ENCODE measurements at regions not wholly inside any gene's neighbourhood (a gene's known extent, or its start where the extent isn't known, plus 50 kb on each side); places are given as distances from the start of the nearest gene placed in this dataset.

DNA sequence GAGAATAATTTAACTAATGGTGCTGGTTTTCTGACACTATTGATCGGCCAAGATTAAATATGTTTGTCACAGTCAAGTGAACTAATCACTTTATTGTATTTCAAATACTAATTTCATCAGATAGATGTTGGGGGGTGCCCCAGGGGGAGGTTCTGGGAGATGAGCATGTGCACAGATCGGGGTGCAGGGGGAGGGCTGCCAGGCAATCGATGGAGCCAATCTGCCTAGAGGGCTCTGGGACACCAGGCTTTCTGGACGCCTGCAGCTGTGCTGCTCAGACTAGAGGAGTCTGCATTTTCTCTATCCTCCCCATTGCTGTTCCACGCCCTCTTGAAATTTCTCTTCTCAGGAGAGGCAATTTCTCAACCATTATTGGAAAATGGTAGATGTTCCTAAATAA, 100.0 kb upstream of the ALDH1B1 start:
- Mint-ChIP-seq H3K36me3 (ENCODE audit: insufficient read depth, unreplicated experiment) (no peaks in the 10 kb centered on the region), H3K27ac (ENCODE audit: low read depth, unreplicated experiment) (no peak overlapping the region), H3K4me1 (ENCODE audit: insufficient read depth, unreplicated experiment) (no peaks in the 10 kb centered on the region), H3K27me3 (ENCODE audit: insufficient read depth, unreplicated experiment) (peaks cover 8% of the 10 kb centered on the region), H3K9me3 (ENCODE audit: unreplicated experiment) (no peaks in the 10 kb centered on the region), H3K4me3 (ENCODE audit: unreplicated experiment) (no peak overlapping the region)
- DNase-seq (ENCODE audit: unreplicated experiment), result no peak
- no TSS peak for BruUV-seq (replicated peaks)
- ChIA-PET POLR2A (no interaction called here), CTCF (no interaction called here)
- intact Hi-C loops (cut with micrococcal nuclease), result no loop called here
- TF ChIP-seq, protein P1, sequence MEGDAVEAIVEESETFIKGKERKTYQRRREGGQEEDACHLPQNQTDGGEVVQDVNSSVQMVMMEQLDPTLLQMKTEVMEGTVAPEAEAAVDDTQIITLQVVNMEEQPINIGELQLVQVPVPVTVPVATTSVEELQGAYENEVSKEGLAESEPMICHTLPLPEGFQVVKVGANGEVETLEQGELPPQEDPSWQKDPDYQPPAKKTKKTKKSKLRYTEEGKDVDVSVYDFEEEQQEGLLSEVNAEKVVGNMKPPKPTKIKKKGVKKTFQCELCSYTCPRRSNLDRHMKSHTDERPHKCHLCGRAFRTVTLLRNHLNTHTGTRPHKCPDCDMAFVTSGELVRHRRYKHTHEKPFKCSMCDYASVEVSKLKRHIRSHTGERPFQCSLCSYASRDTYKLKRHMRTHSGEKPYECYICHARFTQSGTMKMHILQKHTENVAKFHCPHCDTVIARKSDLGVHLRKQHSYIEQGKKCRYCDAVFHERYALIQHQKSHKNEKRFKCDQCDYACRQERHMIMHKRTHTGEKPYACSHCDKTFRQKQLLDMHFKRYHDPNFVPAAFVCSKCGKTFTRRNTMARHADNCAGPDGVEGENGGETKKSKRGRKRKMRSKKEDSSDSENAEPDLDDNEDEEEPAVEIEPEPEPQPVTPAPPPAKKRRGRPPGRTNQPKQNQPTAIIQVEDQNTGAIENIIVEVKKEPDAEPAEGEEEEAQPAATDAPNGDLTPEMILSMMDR (IDR thresholded peaks at IDR 0.05; ENCODE audit: unreplicated experiment), result no peak

DNA sequence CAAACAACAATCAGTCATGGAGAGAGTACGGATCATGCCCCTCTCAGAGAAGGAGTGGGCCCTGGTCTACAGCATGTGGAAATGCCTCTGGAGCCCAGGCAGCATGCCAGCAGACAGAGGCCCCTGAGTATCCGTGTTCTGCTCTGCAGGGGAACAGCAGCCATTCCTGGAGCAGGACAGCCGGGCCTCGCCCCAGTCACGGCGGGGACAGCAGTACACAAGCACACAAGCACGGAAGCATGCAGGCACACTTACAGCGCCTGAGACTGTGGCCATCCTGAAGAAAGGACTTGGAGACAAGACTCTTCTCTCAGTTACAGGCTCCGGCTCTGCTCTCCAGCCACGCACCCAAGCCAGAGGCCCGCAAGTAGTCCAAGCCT, 102.6 kb upstream of the ALDH1B1 start:
- no peaks in the 10 kb centered on the region for H3K36me3 Mint-ChIP-seq (ENCODE audit: insufficient read depth, unreplicated experiment)
- H3K9me3 Mint-ChIP-seq (ENCODE audit: unreplicated experiment), result no peaks in the 10 kb centered on the region
- TF ChIP-seq, protein P1 (IDR thresholded peaks at IDR 0.05; ENCODE audit: unreplicated experiment), result no peak
- no TSS peak for BruUV-seq (replicated peaks)
- CTCF ChIA-PET, result no interaction called here
- POLR2A ChIA-PET, result no interaction called here
- no peaks in the 10 kb centered on the region for H3K4me1 Mint-ChIP-seq (ENCODE audit: insufficient read depth, unreplicated experiment)
- H3K4me3 Mint-ChIP-seq (ENCODE audit: unreplicated experiment), result no peak overlapping the region
- DNase-seq (ENCODE audit: unreplicated experiment), result no peak
- H3K27me3 Mint-ChIP-seq (ENCODE audit: insufficient read depth, unreplicated experiment), result peaks cover 23% of the 10 kb centered on the region
- H3K27ac Mint-ChIP-seq (ENCODE audit: low read depth, unreplicated experiment), result no peak overlapping the region
- intact Hi-C loops (cut with micrococcal nuclease), result no loop called here

DNA sequence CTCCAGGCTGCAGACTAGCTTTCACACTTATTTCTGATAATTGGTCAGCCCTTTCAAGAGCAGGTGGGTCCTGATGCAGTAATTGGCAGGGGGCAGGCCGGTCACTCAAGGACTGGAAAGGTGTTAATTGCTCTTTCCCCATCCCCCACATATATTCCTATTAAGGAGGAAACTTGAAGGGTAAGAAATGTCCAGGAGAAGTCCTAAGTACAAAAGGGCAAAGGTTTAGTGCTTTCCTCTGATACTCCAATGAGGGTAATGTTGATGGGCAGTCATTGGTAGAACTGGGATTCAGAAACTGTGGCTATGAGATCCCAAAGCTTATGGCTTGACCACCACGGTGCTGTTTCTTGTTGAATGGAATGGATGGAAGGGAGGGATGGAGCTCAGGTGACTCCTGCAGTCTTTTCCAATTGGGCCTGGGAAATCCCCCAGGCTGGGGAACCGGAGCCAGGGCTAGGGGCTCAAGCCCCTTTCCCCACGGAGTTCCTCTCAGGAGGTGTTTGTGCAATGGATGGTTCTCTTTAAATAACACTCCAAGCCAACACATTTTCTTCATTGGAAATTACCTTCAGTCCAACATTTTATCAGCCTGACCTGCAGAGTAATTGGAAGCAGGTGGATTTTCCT, 103.2 kb upstream of the ALDH1B1 start:
- CTCF ChIA-PET, result no interaction called here
- Mint-ChIP-seq H3K4me3 (ENCODE audit: unreplicated experiment) (no peak overlapping the region), H3K4me1 (ENCODE audit: insufficient read depth, unreplicated experiment) (no peaks in the 10 kb centered on the region)

DNA sequence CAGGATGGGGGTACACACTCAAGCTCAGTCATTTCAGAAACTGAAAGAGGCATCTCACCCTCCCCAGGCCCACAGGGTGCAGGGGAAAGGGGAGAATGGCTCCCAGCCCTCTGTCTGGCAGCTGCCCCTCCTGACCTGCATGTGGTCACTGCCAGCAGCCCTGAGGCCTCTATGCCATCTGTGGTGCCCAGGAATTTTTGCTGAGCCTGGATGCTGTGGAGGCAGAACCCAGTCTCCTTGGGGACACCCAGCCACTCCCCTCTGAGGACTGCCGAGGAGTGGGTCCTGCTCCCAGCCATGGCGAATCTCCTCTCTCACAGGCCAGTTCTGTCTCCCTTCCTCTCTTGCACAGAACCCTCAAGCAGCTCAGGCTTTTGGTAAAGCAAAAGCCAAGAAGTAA, 104.0 kb upstream of the ALDH1B1 start:
- H3K9me3 Mint-ChIP-seq (ENCODE audit: unreplicated experiment), result no peaks in the 10 kb centered on the region
- TF ChIP-seq, protein P1 (IDR thresholded peaks at IDR 0.05; ENCODE audit: unreplicated experiment), result no peak
- H3K27ac Mint-ChIP-seq (ENCODE audit: low read depth, unreplicated experiment), result no peak overlapping the region
- H3K4me1 Mint-ChIP-seq (ENCODE audit: insufficient read depth, unreplicated experiment), result no peaks in the 10 kb centered on the region
- no peak for DNase-seq (ENCODE audit: unreplicated experiment)
- no TSS peak for BruUV-seq (replicated peaks)
- H3K27me3 Mint-ChIP-seq (ENCODE audit: insufficient read depth, unreplicated experiment), result peaks cover 23% of the 10 kb centered on the region
- ChIA-PET POLR2A (no interaction called here), CTCF (interaction anchor here (1.3 kb wide), 1 partner anchor 10 kb away, joined by 5 read pairs; no protein-coding TSS in a partner anchor)
- H3K4me3 Mint-ChIP-seq (ENCODE audit: unreplicated experiment), result no peak overlapping the region
- no peaks in the 10 kb centered on the region for H3K36me3 Mint-ChIP-seq (ENCODE audit: insufficient read depth, unreplicated experiment)
- intact Hi-C loops (cut with micrococcal nuclease), result no loop called here

More for the DNA sequence above, 103.2 kb upstream of the ALDH1B1 start:
- H3K36me3 Mint-ChIP-seq (ENCODE audit: insufficient read depth, unreplicated experiment), result no peaks in the 10 kb centered on the region
- peaks cover 23% of the 10 kb centered on the region for H3K27me3 Mint-ChIP-seq (ENCODE audit: insufficient read depth, unreplicated experiment)
- intact Hi-C loops (cut with micrococcal nuclease), result no loop called here
- POLR2A ChIA-PET, result no interaction called here
- no peak overlapping the region for H3K27ac Mint-ChIP-seq (ENCODE audit: low read depth, unreplicated experiment)
- BruUV-seq (replicated peaks), result no TSS peak
- no peak for DNase-seq (ENCODE audit: unreplicated experiment)
- TF ChIP-seq, protein P1 (IDR thresholded peaks at IDR 0.05; ENCODE audit: unreplicated experiment), result no peak
- no peaks in the 10 kb centered on the region for H3K9me3 Mint-ChIP-seq (ENCODE audit: unreplicated experiment)
